ENCODE measurements at regions not wholly inside any gene's neighbourhood (a gene's known extent, or its start where the extent isn't known, plus 50 kb on each side); places are given as distances from the start of the nearest gene placed in this dataset.
A peak's percentile ranks its signal among the peaks of the same experiment; 100 is the strongest.

- H3K27ac ChIP-seq = no peak overlapping the region
- DNase-seq (ENCODE audit: low read depth in 1 of 2, low spot score in 2 of 2) = no peak
- H3K36me3 ChIP-seq = no peaks in the 10 kb centered on the region
- H3K9me3 ChIP-seq (replicated peaks) = no peaks in the 10 kb centered on the region
- no peak overlapping the region for H3K4me3 ChIP-seq
- H3K27me3 ChIP-seq (replicated peaks) = no peaks in the 10 kb centered on the region; the same call in 1 of the 2 replicates
- H3K4me1 ChIP-seq (replicated peaks) = no peaks in the 10 kb centered on the region
Measured at GRCh38 chr18:41416044-41416443, 539.0 kb upstream of the PIK3C3 start.

GRCh38 chr18:41410006-41410405 is 545.0 kb upstream of the PIK3C3 start:
- H3K9me3 ChIP-seq (replicated peaks) = no peaks in the 10 kb centered on the region
- no peaks in the 10 kb centered on the region for H3K36me3 ChIP-seq
- no peak overlapping the region for H3K4me3 ChIP-seq
- H3K4me1 ChIP-seq (replicated peaks) = no peaks in the 10 kb centered on the region
- no peak overlapping the region for H3K27ac ChIP-seq
- no peaks in the 10 kb centered on the region for H3K27me3 ChIP-seq (replicated peaks)
- no peak for DNase-seq (ENCODE audit: low read depth in 1 of 2, low spot score in 2 of 2)

GRCh38 chr18:41406834-41407233 is 548.2 kb upstream of the PIK3C3 start:
- Histone ChIP-seq H3K4me3 (no peak overlapping the region), H3K36me3 (no peaks in the 10 kb centered on the region), H3K9me3 (replicated peaks) (no peaks in the 10 kb centered on the region), H3K4me1 (replicated peaks) (no peaks in the 10 kb centered on the region), H3K27ac (no peak overlapping the region), H3K27me3 (replicated peaks) (no peaks in the 10 kb centered on the region)
- DNase-seq (ENCODE audit: low read depth in 1 of 2, low spot score in 2 of 2) = no peak

GRCh38 chr18:41396861-41397260 is 558.2 kb upstream of the PIK3C3 start:
- Histone ChIP-seq H3K27me3 (replicated peaks) (no peaks in the 10 kb centered on the region), H3K36me3 (no peaks in the 10 kb centered on the region), H3K4me3 (no peak overlapping the region), H3K9me3 (replicated peaks) (no peaks in the 10 kb centered on the region), H3K27ac (no peak overlapping the region), H3K4me1 (replicated peaks) (no peaks in the 10 kb centered on the region)
- no peak for DNase-seq (ENCODE audit: low read depth in 1 of 2, low spot score in 2 of 2)

- Histone ChIP-seq H3K27ac (no peak overlapping the region), H3K4me3 (no peak overlapping the region), H3K4me1 (replicated peaks) (no peaks in the 10 kb centered on the region), H3K9me3 (replicated peaks) (no peaks in the 10 kb centered on the region), H3K36me3 (no peaks in the 10 kb centered on the region), H3K27me3 (replicated peaks) (no peaks in the 10 kb centered on the region; the same call in 1 of the 2 replicates)
- DNase-seq (ENCODE audit: low read depth in 1 of 2, low spot score in 2 of 2) = no peak
Measured at GRCh38 chr18:41396211-41396610, 558.8 kb upstream of the PIK3C3 start.

GRCh38 chr18:41395695-41396094 is 559.3 kb upstream of the PIK3C3 start:
- H3K27ac ChIP-seq = no peak overlapping the region
- H3K27me3 ChIP-seq (replicated peaks) = no peaks in the 10 kb centered on the region; the same call in 1 of the 2 replicates
- H3K9me3 ChIP-seq (replicated peaks) = no peaks in the 10 kb centered on the region
- DNase-seq (ENCODE audit: low read depth in 1 of 2, low spot score in 2 of 2) = no peak
- H3K4me3 ChIP-seq = no peak overlapping the region
- no peaks in the 10 kb centered on the region for H3K36me3 ChIP-seq
- no peaks in the 10 kb centered on the region for H3K4me1 ChIP-seq (replicated peaks)

GRCh38 chr18:41391616-41392595 is 563.1 kb upstream of the PIK3C3 start:
- H3K36me3 ChIP-seq = no peaks in the 10 kb centered on the region
- DNase-seq (ENCODE audit: low read depth in 1 of 2, low spot score in 2 of 2) = peak; percentile 11 to 45
- no peaks in the 10 kb centered on the region; the same call in 1 of the 2 replicates for H3K27me3 ChIP-seq (replicated peaks)
- H3K4me1 ChIP-seq (replicated peaks) = no peaks in the 10 kb centered on the region
- H3K9me3 ChIP-seq (replicated peaks) = no peaks in the 10 kb centered on the region
- no peak overlapping the region for H3K27ac ChIP-seq
- no peak overlapping the region for H3K4me3 ChIP-seq

GRCh38 chr18:41390309-41390708 is 564.7 kb upstream of the PIK3C3 start:
- DNase-seq (ENCODE audit: low read depth in 1 of 2, low spot score in 2 of 2) = no peak
- no peak overlapping the region for H3K4me3 ChIP-seq
- H3K9me3 ChIP-seq (replicated peaks) = no peaks in the 10 kb centered on the region
- H3K4me1 ChIP-seq (replicated peaks) = no peaks in the 10 kb centered on the region
- no peaks in the 10 kb centered on the region; the same call in 1 of the 2 replicates for H3K27me3 ChIP-seq (replicated peaks)
- no peak overlapping the region for H3K27ac ChIP-seq
- no peaks in the 10 kb centered on the region for H3K36me3 ChIP-seq

GRCh38 chr18:41378598-41378997 is 576.4 kb upstream of the PIK3C3 start:
- H3K36me3 ChIP-seq = no peaks in the 10 kb centered on the region

GRCh38 chr18:41373612-41374011 is 581.4 kb upstream of the PIK3C3 start:
- Histone ChIP-seq H3K4me1 (replicated peaks) (no peaks in the 10 kb centered on the region), H3K27me3 (replicated peaks) (no peaks in the 10 kb centered on the region), H3K4me3 (no peak overlapping the region), H3K36me3 (no peaks in the 10 kb centered on the region), H3K9me3 (replicated peaks) (no peaks in the 10 kb centered on the region), H3K27ac (no peak overlapping the region)
- DNase-seq (ENCODE audit: low read depth in 1 of 2, low spot score in 2 of 2) = no peak

More at GRCh38 chr18:41378598-41378997, 576.4 kb upstream of the PIK3C3 start:
- Histone ChIP-seq H3K4me3 (no peak overlapping the region), H3K27ac (no peak overlapping the region), H3K9me3 (replicated peaks) (no peaks in the 10 kb centered on the region), H3K4me1 (replicated peaks) (no peaks in the 10 kb centered on the region), H3K27me3 (replicated peaks) (no peaks in the 10 kb centered on the region)
- DNase-seq (ENCODE audit: low read depth in 1 of 2, low spot score in 2 of 2) = no peak

- Histone ChIP-seq H3K4me3 (no peak overlapping the region), H3K4me1 (replicated peaks) (no peaks in the 10 kb centered on the region), H3K27me3 (replicated peaks) (no peaks in the 10 kb centered on the region), H3K27ac (no peak overlapping the region), H3K36me3 (no peaks in the 10 kb centered on the region), H3K9me3 (replicated peaks) (no peaks in the 10 kb centered on the region)
- no peak for DNase-seq (ENCODE audit: low read depth in 1 of 2, low spot score in 2 of 2)
Measured at GRCh38 chr18:41372046-41372665, 582.9 kb upstream of the PIK3C3 start.

GRCh38 chr18:41371156-41372045 is 583.6 kb upstream of the PIK3C3 start:
- DNase-seq (ENCODE audit: low read depth in 1 of 2, low spot score in 2 of 2) = no peak
- no peak overlapping the region for H3K27ac ChIP-seq
- H3K27me3 ChIP-seq (replicated peaks) = no peaks in the 10 kb centered on the region
- no peaks in the 10 kb centered on the region for H3K4me1 ChIP-seq (replicated peaks)
- H3K4me3 ChIP-seq = no peak overlapping the region
- H3K36me3 ChIP-seq = no peaks in the 10 kb centered on the region
- H3K9me3 ChIP-seq (replicated peaks) = no peaks in the 10 kb centered on the region

- no peak for DNase-seq (ENCODE audit: low read depth in 1 of 2, low spot score in 2 of 2)
- Histone ChIP-seq H3K4me3 (no peak overlapping the region), H3K27ac (no peak overlapping the region), H3K9me3 (replicated peaks) (no peaks in the 10 kb centered on the region), H3K4me1 (replicated peaks) (no peaks in the 10 kb centered on the region), H3K36me3 (no peaks in the 10 kb centered on the region), H3K27me3 (replicated peaks) (0 out of 2 replicates have a peak, but pooled peaks cover under 1% of the 10 kb centered on the region)
Measured at GRCh38 chr18:41370740-41371139, 584.3 kb upstream of the PIK3C3 start.
